Occipital lobe (tissue), 1 donor: ENCODE measurements at regions not wholly inside any gene's neighbourhood (a gene's known extent, or its start where the extent isn't known, plus 50 kb on each side); places are given as distances from the start of the nearest gene placed in this dataset.
"Not testable (repeated sequence)": the region's sequence is repeated elsewhere in the genome, so short reads cannot be mapped to it uniquely, and the experiment has no call there.

Experiments used
- DNase-seq: peaks from one replicate; lab custom pipeline; 2025; lab: John Stamatoyannopoulos, UW

GRCh38 chr5:126119887-126120442 lies 303.2 kb upstream of the GRAMD2B start:
- DNase-seq: no peak

DNA sequence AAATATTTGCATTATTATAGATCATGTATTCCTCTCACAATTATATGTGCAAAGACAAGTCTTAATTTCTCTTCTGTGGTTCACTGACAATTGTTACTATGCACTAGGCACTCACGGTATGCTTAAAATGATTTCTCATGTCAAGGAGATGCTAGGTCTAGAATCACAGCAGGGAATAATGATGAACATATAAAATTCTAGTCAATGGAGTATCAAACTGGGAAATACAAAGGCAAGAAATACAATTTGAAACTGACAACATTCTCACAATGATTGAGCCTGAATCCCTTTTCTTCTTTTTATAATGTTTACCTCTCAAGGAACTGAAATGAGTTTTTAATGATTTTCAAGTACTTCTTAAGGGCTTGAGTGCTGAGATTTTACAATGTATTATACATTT lies 302.3 kb upstream of the GRAMD2B start:
- DNase-seq: no peak

DNA sequence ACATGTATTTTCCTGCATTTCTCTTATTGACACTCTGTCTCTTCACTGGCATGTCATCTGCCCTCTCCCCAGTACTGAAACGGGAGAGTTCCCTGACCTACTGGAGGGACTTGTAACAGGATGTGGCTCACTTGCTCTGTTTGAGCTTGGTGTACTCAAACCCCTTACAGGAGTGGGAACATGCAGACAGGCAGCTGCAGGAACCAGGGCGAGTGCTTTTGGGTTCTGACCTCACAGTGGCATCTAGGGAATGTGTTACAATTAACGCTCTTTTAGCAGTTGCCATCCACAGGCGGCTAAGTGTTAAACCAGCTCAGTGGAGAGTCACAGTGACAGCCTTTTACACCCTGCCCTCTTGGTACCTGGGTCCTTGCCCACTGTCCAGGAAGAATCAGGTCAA lies 300.3 kb upstream of the GRAMD2B start:
- no peak for DNase-seq

- DNase-seq: no peak
These were observed 298.4 kb upstream of the GRAMD2B start for GRCh38 chr5:126124706-126125345.

GRCh38 chr5:126125407-126125806 lies 297.8 kb upstream of the GRAMD2B start:
- no peak for DNase-seq

GRCh38 chr5:126126574-126126973 lies 296.6 kb upstream of the GRAMD2B start:
- DNase-seq: no peak

- not testable (repeated sequence) for DNase-seq
These were observed 295.8 kb upstream of the GRAMD2B start for GRCh38 chr5:126127371-126127770.

DNA sequence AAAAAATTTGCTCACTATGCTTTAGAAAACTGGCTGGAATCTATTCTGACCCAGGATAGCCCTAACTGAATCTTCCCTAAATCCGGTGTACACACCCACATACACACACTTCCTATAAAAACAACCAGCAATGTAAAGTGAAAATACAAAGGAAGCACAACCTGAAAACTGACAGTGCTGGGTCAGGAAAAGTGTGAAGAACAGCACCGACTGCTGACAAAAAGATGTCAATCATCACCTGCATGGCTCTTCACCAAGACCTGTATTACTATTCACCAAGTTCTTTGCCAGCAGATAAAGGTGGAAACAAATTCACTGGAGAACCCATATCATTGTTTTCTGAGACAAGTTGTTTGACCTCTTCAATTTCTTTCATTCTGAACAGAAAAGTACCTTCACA lies 293.8 kb upstream of the GRAMD2B start:
- DNase-seq: no peak

GRCh38 chr5:126133424-126133823 lies 289.8 kb upstream of the GRAMD2B start:
- no peak for DNase-seq

GRCh38 chr5:126137891-126138280 lies 285.3 kb upstream of the GRAMD2B start:
- DNase-seq: no peak

DNA sequence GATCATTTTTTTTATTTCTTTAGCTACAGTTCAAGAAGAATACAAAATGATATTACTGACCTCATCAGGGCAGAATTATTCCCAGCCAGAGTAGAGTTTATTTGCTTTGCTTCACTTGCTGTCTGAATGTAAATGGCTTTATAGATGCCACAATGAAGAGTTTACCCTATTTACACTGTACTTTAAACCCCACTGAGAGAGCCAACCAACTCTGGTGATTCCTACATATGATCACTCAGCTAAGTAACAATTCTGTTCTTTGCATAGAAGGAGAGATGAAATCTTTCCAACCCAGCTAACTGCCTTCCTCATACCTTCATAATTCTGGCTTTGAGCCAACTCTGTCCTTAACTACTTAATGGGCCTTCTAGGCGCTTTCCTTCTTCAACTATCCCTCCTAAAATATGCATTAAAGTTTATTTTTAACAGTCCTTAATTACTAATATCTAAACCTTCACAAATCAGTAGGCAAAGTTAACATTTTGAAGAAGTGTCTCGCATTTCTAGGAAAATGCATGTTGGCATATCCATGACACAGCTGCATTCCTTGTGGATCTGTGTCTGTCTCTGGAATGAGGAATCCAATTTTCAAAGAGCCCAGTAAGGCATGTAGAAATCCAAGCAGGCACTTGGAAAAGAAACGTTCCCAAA lies 284.8 kb upstream of the GRAMD2B start:
- no peak for DNase-seq

- no peak for DNase-seq
These were observed 284.1 kb upstream of the GRAMD2B start for GRCh38 chr5:126139086-126139485.

DNA sequence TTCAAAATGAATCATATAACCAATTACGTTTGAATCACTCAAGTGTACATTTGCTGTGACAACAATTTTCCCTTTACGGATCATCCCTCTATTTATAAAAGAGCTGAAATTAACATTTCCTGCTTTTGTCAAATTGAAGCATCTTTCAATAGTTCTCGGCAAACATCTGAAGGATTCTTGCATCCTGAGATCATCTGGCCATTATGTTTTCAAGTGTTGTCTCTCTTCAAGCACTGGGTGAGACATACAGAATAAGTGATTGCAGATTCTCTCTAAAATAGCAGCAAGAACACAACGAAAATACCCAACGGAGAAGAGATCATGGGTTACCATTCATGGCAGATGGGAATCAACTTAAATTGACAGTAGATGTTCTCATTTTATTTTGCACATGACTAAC lies 283.4 kb upstream of the GRAMD2B start:
- DNase-seq: no peak

- no peak for DNase-seq
These were observed 279.6 kb upstream of the GRAMD2B start for GRCh38 chr5:126143622-126144021.

- DNase-seq: not testable (repeated sequence)
These were observed 272.9 kb upstream of the GRAMD2B start for GRCh38 chr5:126150319-126150718.

DNA sequence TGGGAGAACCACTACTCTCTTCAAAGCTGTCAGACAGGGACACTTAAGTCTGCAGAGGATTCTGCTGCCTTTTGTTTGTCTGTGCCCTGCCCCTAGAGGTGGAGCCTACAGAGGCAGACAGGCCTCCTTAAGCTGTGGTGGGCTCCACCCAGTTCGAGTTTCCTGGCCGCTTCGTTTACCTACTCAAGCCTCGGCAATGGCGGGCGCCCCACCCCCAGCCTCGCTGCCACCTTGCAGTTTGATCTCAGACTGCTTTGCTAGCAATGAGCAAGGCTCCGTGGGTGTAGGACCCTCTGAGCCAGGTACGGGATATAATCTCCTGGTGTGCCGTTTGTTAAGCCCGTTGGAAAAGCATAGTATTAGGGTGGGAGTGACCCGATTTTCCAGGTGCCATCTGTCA lies 267.9 kb upstream of the GRAMD2B start:
- DNase-seq: not testable (repeated sequence)

GRCh38 chr5:126166368-126166767 lies 256.8 kb upstream of the GRAMD2B start:
- no peak for DNase-seq

DNA sequence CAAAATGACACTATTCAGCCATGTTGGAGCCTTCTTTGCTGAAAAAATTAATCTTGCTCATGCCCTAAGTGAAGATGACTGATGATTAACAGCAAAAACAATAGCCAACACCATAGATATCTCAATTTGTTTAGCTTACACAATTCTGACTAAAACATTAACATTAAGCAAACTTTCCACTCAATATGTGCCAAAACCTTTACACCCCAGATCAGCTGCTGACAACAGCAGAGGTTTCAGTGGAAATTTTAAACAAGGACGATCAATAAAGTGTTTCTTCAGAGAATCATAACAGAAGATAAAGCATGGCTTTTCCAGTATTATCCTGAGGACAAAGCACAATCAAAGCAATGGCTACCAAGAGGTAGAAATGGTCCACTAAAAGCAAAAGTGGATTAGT lies 254.4 kb upstream of the GRAMD2B start:
- DNase-seq: no peak

DNA sequence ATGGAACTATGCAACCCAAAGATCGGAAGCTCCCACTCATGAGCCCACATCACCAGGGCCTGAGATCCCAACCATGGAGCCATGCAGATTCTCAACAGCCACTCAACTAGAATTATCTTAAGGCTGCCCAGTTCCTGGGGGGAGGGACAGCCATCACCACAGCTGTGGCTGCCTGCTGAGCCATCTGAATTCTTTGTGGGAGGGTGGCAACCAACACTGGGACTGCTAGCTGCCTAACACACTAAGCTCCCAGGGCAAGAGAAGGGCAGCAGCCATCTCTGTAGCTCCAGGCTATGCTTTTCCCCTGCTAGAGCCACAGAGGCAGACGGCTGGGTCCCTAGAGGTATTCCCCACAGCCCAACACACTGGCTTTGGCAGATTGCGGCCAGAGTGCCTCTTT lies 251.3 kb upstream of the GRAMD2B start:
- DNase-seq: no peak

DNA sequence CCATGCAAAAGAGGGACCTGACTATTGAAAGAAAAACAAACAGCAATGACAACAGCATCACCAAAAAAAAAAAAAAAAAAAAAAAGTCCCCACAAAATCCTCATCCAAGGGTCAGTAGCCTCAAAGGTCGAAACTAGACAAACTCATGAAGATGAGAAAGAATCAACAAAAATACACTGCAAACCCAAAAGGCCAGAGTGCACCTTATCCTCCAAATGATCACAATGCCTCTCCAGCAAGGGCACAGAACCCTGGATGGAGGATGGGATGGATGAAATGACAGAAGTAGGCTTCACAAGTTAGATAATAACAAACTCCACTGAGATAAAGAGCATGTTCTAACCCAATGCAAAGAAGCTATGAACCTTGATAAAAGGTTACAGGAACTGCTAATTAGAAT lies 250.4 kb upstream of the GRAMD2B start:
- no peak for DNase-seq

- DNase-seq: no peak
These were observed 244.7 kb upstream of the GRAMD2B start for GRCh38 chr5:126178521-126178920.

DNA sequence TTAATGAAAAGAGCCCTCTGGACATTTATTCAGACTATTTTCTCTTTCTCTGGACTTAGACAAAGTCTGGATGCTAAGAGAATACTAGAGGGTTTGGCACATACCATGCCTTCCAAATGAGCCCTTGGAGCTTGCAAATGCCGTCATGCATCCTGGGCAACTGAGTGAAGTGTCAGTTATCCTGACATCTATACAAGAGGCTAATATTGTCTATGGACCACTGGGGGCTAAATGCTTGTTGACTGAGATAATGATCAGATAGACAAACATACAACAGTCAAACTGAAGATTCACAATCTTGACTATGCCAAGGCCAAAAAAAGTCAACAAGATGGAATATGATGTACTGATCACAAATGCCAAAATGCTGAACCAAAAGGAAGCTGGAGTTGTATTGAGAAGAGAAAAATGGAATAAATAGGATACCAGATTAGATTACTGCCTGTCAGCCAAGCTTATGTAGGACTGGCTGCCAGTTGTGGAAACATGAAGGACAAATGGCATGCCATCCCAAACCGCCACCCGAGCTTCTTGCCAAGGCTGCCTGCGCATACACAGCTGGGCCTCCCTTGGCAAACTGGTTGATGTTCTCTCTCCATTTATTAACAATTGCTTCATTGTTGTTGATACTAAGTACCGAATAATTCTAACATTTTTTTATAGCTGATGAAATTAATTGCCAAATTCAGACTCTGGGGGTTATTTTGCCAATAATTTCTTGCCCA lies 240.1 kb upstream of the GRAMD2B start:
- DNase-seq: peak; percentile 61

DNA sequence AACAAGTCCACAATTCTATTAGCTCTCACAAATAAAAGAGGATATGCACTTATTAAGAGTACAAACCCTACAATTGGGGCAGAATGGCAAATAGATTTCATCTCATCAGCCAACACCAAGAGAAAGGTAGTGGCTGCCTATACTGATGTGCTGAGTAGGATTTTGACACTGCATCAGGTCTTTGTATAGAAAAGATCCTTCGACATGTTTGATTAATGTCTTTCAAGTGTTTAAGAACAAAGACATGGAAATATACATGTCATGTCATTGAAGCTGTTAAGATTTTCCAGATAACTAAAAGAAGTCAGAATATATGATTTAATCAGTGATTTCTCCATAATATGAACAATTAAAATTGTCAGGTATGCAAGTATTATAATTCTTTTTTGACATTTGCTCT lies 238.7 kb upstream of the GRAMD2B start:
- DNase-seq: no peak
